ENCODE measurements at regions not wholly inside any gene's neighbourhood (a gene's known extent, or its start where the extent isn't known, plus 50 kb on each side); places are given as distances from the start of the nearest gene placed in this dataset.

DNA sequence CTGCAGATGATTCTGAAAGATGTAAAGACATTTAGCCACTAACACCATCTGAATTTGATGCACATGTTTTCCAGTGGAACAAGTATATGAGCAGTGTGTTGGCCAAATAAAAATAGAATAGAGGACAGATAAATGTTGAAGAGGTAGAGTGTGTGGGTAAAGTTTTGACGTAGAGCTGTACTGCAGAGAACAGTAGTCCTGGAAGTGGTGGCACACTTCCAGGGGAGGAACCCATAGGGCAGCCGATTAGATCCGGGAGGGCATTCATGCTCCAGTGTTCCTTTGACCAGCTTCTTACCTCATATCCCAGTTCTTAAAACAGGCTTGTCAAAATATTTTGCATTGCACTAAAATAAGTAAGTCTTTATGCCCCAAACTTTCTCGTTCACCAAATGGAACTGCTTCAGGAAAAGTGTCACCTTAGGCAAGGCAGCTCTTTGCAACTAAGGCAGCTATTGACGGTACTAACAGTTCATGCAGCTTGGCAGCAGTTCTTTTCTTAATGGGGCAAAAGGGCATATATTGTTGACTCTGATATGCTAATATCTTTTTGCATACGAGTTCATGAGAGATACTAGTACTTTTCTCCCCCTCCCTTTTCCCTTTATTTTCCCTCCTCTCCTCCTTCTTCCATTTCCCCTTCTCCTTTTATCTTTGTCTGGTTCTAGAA lies 429.3 kb upstream of the AZI2 start:
- Histone ChIP-seq H3K36me3 (ENCODE audit: insufficient read depth, low read length) (no peaks in the 10 kb centered on the region), H3K27ac (no peak overlapping the region), H3K9ac (ENCODE audit: insufficient read length) (no peak overlapping the region), H3K9me3 (ENCODE audit: low read depth, low read length) (no peaks in the 10 kb centered on the region), H3K4me3 (no peak overlapping the region)
- DNase-seq (ENCODE audit: low read depth, low spot score), result no peak
- TF ChIP-seq POLR2AphosphoS5 (IDR thresholded peaks at IDR 0.05; ENCODE audit: borderline replicate concordance, low read depth, low read length), result no peak
- TF ChIP-seq EZH2 (IDR thresholded peaks at IDR 0.05), result no peak
- TF ChIP-seq FOXP2 (optimal IDR thresholded peaks at IDR 0.05; ENCODE audit: control extremely low read depth, extremely low read length, insufficient read depth), result no peak

DNA sequence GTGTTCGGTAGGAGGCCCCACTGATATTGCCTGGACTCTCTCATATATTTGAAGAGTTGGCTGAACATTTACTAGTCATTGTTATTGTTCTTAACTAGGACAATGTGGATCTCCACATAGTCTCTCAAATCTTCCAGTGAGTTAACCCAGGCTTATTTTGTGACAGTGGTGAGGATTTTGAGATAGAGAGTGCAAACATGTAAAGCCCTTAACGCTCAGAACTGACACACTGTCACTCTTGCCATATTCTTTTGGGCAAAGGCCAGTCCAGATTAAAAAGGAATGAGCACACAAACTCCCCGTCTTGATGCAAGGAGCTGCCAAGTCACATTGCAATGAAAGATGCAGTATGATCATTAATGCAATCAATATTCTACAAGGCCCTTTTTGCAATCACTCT lies 431.9 kb upstream of the AZI2 start:
- no peak for DNase-seq (ENCODE audit: low read depth, low spot score)
- no peak for TF ChIP-seq EZH2 (IDR thresholded peaks at IDR 0.05)
- TF ChIP-seq POLR2AphosphoS5 (IDR thresholded peaks at IDR 0.05; ENCODE audit: borderline replicate concordance, low read depth, low read length), result no peak
- TF ChIP-seq FOXP2 (optimal IDR thresholded peaks at IDR 0.05; ENCODE audit: control extremely low read depth, extremely low read length, insufficient read depth), result no peak
- Histone ChIP-seq H3K36me3 (ENCODE audit: insufficient read depth, low read length) (no peaks in the 10 kb centered on the region), H3K4me3 (no peak overlapping the region), H3K9me3 (ENCODE audit: low read depth, low read length) (no peaks in the 10 kb centered on the region), H3K27ac (no peak overlapping the region), H3K9ac (ENCODE audit: insufficient read length) (no peak overlapping the region)

DNA sequence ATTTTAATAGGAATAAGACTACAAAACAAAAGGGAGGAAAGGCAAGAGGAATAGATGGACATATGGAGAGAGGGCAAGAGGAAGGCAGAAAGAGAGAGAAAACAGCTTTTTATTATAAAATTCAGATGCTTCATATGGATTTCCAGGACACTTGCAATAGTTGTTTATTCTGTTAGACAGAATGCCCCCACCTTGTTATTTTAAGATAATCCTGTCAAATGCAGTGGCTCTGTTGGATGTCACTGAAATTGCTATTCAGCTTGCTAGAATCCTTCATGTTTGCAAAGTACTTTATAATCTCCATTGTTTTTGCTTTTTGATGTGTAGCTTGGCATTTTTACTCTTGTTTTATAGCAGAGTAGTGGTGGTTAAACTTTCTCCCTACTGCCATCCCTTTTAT lies 432.4 kb upstream of the AZI2 start:
- no peak overlapping the region for H3K4me3 ChIP-seq
- no peaks in the 10 kb centered on the region for H3K9me3 ChIP-seq (ENCODE audit: low read depth, low read length)
- H3K9ac ChIP-seq (ENCODE audit: insufficient read length), result no peak overlapping the region
- DNase-seq (ENCODE audit: low read depth, low spot score), result no peak
- H3K27ac ChIP-seq, result no peak overlapping the region
- no peak for TF ChIP-seq FOXP2 (optimal IDR thresholded peaks at IDR 0.05; ENCODE audit: control extremely low read depth, extremely low read length, insufficient read depth)
- no peak for TF ChIP-seq POLR2AphosphoS5 (IDR thresholded peaks at IDR 0.05; ENCODE audit: borderline replicate concordance, low read depth, low read length)
- no peak for TF ChIP-seq EZH2 (IDR thresholded peaks at IDR 0.05)
- no peaks in the 10 kb centered on the region for H3K36me3 ChIP-seq (ENCODE audit: insufficient read depth, low read length)

DNA sequence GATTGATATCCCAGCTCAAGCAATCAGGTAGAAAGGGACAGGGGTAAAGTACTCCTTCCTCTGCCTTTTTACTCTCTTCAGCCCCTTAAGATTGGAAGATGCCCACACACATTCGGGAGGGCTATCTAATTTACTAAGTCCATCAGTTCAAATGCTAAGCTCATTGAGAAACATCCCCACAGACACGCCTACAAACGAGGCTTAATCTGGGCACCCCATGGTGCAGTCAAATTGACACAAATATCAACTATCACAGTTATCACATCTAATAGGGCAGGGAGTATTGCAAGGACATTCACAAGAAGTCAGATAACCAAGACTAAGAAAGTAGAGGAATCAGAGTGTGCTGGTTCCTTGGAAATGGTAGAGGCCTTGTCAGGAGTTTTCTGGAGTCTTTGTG lies 437.8 kb upstream of the AZI2 start:
- DNase-seq (ENCODE audit: low read depth, low spot score), result no peak
- TF ChIP-seq POLR2AphosphoS5 (IDR thresholded peaks at IDR 0.05; ENCODE audit: borderline replicate concordance, low read depth, low read length), result no peak
- no peak for TF ChIP-seq EZH2 (IDR thresholded peaks at IDR 0.05)
- TF ChIP-seq FOXP2 (optimal IDR thresholded peaks at IDR 0.05; ENCODE audit: control extremely low read depth, extremely low read length, insufficient read depth), result no peak
- H3K36me3 ChIP-seq (ENCODE audit: insufficient read depth, low read length), result no peaks in the 10 kb centered on the region
- no peak overlapping the region for H3K27ac ChIP-seq
- no peak overlapping the region for H3K4me3 ChIP-seq
- H3K9me3 ChIP-seq (ENCODE audit: low read depth, low read length), result no peaks in the 10 kb centered on the region
- H3K9ac ChIP-seq (ENCODE audit: insufficient read length), result no peak overlapping the region

DNA sequence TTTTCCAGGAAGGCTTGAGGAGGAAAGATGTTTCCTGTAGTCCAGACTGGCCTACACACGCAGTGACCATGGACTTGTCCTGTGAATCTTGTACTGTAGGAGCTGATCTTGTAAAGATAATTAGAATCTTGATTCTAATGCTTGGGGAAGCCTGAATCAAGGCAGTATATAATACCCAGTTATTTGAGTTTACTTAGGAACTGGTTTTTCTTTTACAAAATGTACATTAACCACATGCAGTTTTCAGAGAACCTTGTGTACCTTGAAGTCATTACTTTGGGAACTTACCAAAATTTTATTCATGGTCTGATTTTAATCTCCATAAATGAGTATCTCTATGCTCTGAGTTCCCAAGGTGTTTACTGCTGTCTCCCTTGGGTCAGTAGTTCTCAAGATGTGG lies 439.9 kb upstream of the AZI2 start:
- no peak for DNase-seq (ENCODE audit: low read depth, low spot score)
- Histone ChIP-seq H3K36me3 (ENCODE audit: insufficient read depth, low read length) (no peaks in the 10 kb centered on the region), H3K27ac (no peak overlapping the region), H3K4me3 (no peak overlapping the region), H3K9me3 (ENCODE audit: low read depth, low read length) (no peaks in the 10 kb centered on the region), H3K9ac (ENCODE audit: insufficient read length) (no peak overlapping the region)
- TF ChIP-seq POLR2AphosphoS5 (IDR thresholded peaks at IDR 0.05; ENCODE audit: borderline replicate concordance, low read depth, low read length), result no peak
- no peak for TF ChIP-seq EZH2 (IDR thresholded peaks at IDR 0.05)
- no peak for TF ChIP-seq FOXP2 (optimal IDR thresholded peaks at IDR 0.05; ENCODE audit: control extremely low read depth, extremely low read length, insufficient read depth)

DNA sequence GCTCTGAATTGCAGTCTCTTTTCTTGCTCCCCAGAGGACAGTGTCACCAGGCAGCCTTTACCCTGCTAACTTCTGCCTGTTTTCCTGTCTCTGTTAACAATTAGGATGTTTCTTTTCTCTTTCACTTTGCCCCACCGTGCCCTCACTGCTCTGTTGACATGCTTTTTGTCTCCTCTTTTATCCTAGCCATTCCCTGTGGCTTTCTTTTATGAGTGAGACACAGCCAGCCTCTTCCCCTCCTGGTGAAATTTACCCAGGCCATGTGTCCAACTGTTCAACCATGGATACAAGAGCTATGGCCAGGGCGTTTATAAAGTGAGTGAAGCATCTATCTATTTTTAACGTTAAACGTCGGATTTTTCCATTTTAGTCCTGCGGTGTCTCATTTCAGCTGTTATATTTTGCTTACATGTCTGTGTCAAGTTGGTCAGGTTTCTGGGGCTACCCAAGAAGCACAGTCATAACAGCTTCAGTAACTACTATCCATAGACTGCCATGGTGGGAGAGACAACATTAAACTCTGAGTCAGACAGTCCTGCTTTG lies 443.2 kb upstream of the AZI2 start:
- Histone ChIP-seq H3K27ac (peak overlapping the region; percentile 53; the same call in 1 of the 2 replicates), H3K9ac (ENCODE audit: insufficient read length) (no peak overlapping the region), H3K4me3 (peak overlapping the region; percentile 42; the same call in 1 of the 2 replicates), H3K9me3 (ENCODE audit: low read depth, low read length) (no peaks in the 10 kb centered on the region), H3K36me3 (ENCODE audit: insufficient read depth, low read length) (no peaks in the 10 kb centered on the region)
- TF ChIP-seq EZH2 (IDR thresholded peaks at IDR 0.05), result no peak
- TF ChIP-seq FOXP2 (optimal IDR thresholded peaks at IDR 0.05; ENCODE audit: control extremely low read depth, extremely low read length, insufficient read depth), result no peak
- TF ChIP-seq POLR2AphosphoS5 (IDR thresholded peaks at IDR 0.05; ENCODE audit: borderline replicate concordance, low read depth, low read length), result no peak
- no peak for DNase-seq (ENCODE audit: low read depth, low spot score)

DNA sequence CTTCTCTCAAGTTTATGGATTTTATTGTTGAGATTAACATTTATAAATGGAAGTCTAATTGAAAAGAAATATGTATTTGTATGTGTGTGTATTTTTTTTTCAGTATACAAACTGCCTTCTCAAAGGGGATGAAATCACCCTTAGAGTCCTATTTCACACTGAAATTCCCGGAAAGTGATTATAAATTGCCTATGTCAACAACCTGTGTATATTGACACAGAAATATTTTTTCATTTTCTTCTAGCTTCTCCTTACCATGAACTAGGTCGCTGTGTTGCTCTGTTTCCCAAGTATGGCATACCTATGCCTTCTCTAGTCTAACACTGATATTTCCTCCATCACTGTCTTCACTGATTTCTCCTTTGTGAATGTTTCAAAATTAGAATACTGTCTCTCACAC lies 444.0 kb upstream of the AZI2 start:
- Histone ChIP-seq H3K9ac (ENCODE audit: insufficient read length) (no peak overlapping the region), H3K9me3 (ENCODE audit: low read depth, low read length) (no peaks in the 10 kb centered on the region), H3K27ac (no peak overlapping the region), H3K36me3 (ENCODE audit: insufficient read depth, low read length) (no peaks in the 10 kb centered on the region), H3K4me3 (no peak overlapping the region)
- DNase-seq (ENCODE audit: low read depth, low spot score), result no peak
- no peak for TF ChIP-seq POLR2AphosphoS5 (IDR thresholded peaks at IDR 0.05; ENCODE audit: borderline replicate concordance, low read depth, low read length)

DNA sequence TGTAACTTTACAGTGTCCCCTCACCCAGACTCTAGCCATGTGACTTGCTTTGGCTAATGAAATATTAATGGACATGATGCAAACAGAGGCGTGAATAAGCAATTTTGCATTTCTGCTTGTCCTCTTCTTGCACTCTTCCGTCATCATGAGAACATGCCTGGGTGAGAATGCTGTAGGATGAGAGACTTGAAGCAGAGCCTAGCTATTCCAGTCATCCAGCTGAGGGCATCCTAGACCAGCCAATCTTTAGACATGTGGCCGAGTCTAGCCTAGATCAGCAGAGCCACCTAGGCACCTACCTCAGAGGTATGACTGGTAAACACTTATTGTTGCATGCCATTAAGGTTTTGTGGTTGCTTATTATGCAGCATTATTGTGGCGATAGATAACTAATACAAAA lies 450.5 kb upstream of the AZI2 start:
- H3K9me3 ChIP-seq (ENCODE audit: low read depth, low read length), result no peaks in the 10 kb centered on the region
- H3K9ac ChIP-seq (ENCODE audit: insufficient read length), result no peak overlapping the region
- no peak for DNase-seq (ENCODE audit: low read depth, low spot score)
- TF ChIP-seq FOXP2 (optimal IDR thresholded peaks at IDR 0.05; ENCODE audit: control extremely low read depth, extremely low read length, insufficient read depth), result no peak
- no peak for TF ChIP-seq EZH2 (IDR thresholded peaks at IDR 0.05)
- no peak for TF ChIP-seq POLR2AphosphoS5 (IDR thresholded peaks at IDR 0.05; ENCODE audit: borderline replicate concordance, low read depth, low read length)
- no peak overlapping the region for H3K27ac ChIP-seq
- no peaks in the 10 kb centered on the region for H3K36me3 ChIP-seq (ENCODE audit: insufficient read depth, low read length)
- no peak overlapping the region for H3K4me3 ChIP-seq

DNA sequence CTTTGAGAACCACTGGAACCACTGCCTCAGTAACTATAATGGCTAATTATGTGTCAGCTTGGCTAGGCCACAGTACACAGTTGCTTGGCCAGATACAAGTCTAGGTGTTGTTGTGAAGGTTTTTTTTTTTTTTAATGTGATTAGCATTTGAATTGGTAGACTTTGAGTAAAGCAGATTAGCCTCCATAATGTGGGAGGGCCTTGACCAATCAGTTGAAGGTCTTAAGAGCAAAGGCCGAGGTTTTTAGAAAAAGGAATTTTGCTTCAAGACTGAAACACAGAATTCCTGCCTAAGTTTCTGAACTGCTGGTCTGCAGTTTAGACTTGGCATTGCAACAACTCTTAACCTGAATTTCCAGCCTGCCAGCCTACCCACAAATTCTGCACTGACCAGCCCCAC lies 451.6 kb upstream of the AZI2 start:
- Histone ChIP-seq H3K9ac (ENCODE audit: insufficient read length) (no peak overlapping the region), H3K36me3 (ENCODE audit: insufficient read depth, low read length) (no peaks in the 10 kb centered on the region), H3K9me3 (ENCODE audit: low read depth, low read length) (no peaks in the 10 kb centered on the region), H3K27ac (no peak overlapping the region), H3K4me3 (no peak overlapping the region)
- TF ChIP-seq POLR2AphosphoS5 (IDR thresholded peaks at IDR 0.05; ENCODE audit: borderline replicate concordance, low read depth, low read length) (no peak), EZH2 (IDR thresholded peaks at IDR 0.05) (no peak), FOXP2 (optimal IDR thresholded peaks at IDR 0.05; ENCODE audit: control extremely low read depth, extremely low read length, insufficient read depth) (no peak)
- no peak for DNase-seq (ENCODE audit: low read depth, low spot score)

All from SK-N-MC (cell line).